IMR-90 (cell line): ENCODE measurements at regions not wholly inside any gene's neighbourhood (a gene's known extent, or its start where the extent isn't known, plus 50 kb on each side); places are given as distances from the start of the nearest gene placed in this dataset.

Experiments used
- ATAC-seq: fragments of 200-7000 bp; cut with Tn5 transposase; 2 replicates; pipeline ENCODE4 v1.9.1; 2020; ENCODE audit warnings: low read depth, mild to moderate bottlenecking, moderate library complexity
- BruUV-seq: library from RNA; stranded (reverse); fragments of 400-500 nt; replicated peaks from 2 replicates; lab custom pipeline; 2021; lab: Mats Ljungman, UMichigan
- CTCF ChIA-PET: fragments of 300-600 bp; formaldehyde crosslinking; extraction: SDS; loops from one replicate; lab custom pipeline; 2021; ENCODE audit warnings: antibody characterized with exemption; lab: Yijun Ruan, JAX
- POLR2A ChIA-PET: fragments of 300-600 bp; sonication (Branson Sonifier 250); formaldehyde crosslinking; loops from one replicate; lab custom pipeline; 2022; ENCODE audit warnings: antibody characterized with exemption; ENCODE audit not compliant: unreplicated experiment; lab: Charles Lee
- DNase-seq: peaks from one replicate; pipeline ENCODE4 v3.0.0; 2013
- H2AFZ ChIP-seq: replicated peaks from 2 replicates; pipeline ENCODE3; 2013; ENCODE audit warnings: low read length, mild to moderate bottlenecking; ENCODE audit not compliant: poor library complexity
- H2AK5ac ChIP-seq: 2 replicates; pipeline ENCODE4 v1.6.1; 2013; ENCODE audit warnings: low read depth, low read length, inconsistent platforms
- H2AK9ac ChIP-seq: replicated peaks from 2 replicates; pipeline ENCODE3; 2013; ENCODE audit warnings: mild to moderate bottlenecking, low read depth, low read length, moderate library complexity; ENCODE audit not compliant: poor library complexity
- H2BK120ac ChIP-seq: 2 replicates; pipeline ENCODE4 v1.6.1; 2013; ENCODE audit warnings: low read depth, low read length, inconsistent platforms
- H2BK15ac ChIP-seq: 3 replicates; pipeline ENCODE4 v1.6.1; 2013; ENCODE audit warnings: low read depth, low read length, inconsistent platforms
- H2BK20ac ChIP-seq: 2 replicates; pipeline ENCODE4 v1.6.1; 2013; ENCODE audit warnings: low read depth, mild to moderate bottlenecking, inconsistent platforms, low read length, moderate library complexity
- H2BK5ac ChIP-seq: 2 replicates; pipeline ENCODE4 v1.6.1; 2013; ENCODE audit warnings: mild to moderate bottlenecking, low read depth, low read length, inconsistent platforms; ENCODE audit not compliant: poor library complexity, severe bottlenecking
- H3K14ac ChIP-seq: replicated peaks from 2 replicates; pipeline ENCODE4 v1.6.1; 2013; ENCODE audit warnings: low read depth, low read length, inconsistent platforms
- H3K18ac ChIP-seq: 2 replicates; pipeline ENCODE4 v1.6.1; 2013; ENCODE audit warnings: low read depth, low read length, control low read depth
- H3K23ac ChIP-seq: 2 replicates; pipeline ENCODE4 v1.6.1; 2013; ENCODE audit warnings: low read depth, low read length, inconsistent platforms
- H3K27ac ChIP-seq: 2 replicates; pipeline ENCODE4 v1.5.1; 2013; ENCODE audit warnings: mild to moderate bottlenecking, control low read depth, low read length; ENCODE audit not compliant: insufficient read depth
- H3K27me3 ChIP-seq: 2 replicates; pipeline ENCODE4 v1.6.1; 2013; ENCODE audit warnings: low read length; ENCODE audit not compliant: control insufficient read depth, insufficient read depth
- H3K36me3 ChIP-seq: 2 replicates; pipeline ENCODE4 v1.6.1; 2013; ENCODE audit warnings: low read length, mixed read lengths; ENCODE audit not compliant: control insufficient read depth, insufficient read depth
- H3K4ac ChIP-seq: 2 replicates; pipeline ENCODE4 v1.6.1; 2013; ENCODE audit warnings: low read depth, low read length, inconsistent platforms
- H3K4me1 ChIP-seq: 2 replicates; pipeline ENCODE4 v1.6.1; 2013; ENCODE audit warnings: low read length, mixed read lengths; ENCODE audit not compliant: control insufficient read depth, insufficient read depth
- H3K4me2 ChIP-seq: 2 replicates; pipeline ENCODE4 v1.6.1; 2013; ENCODE audit warnings: low read depth, mild to moderate bottlenecking, control low read depth, low read length, moderate library complexity
- H3K4me3 ChIP-seq: 2 replicates; pipeline ENCODE4 v1.5.1; 2013; ENCODE audit warnings: low read depth, mild to moderate bottlenecking, control low read depth, low read length, moderate library complexity; ENCODE audit not compliant: insufficient read depth
- H3K56ac ChIP-seq: 2 replicates; pipeline ENCODE4 v1.6.1; 2013; ENCODE audit warnings: low read length, inconsistent platforms; ENCODE audit not compliant: insufficient read depth; ENCODE audit errors: extremely low read depth
- H3K79me1 ChIP-seq, 2 experiments: 2 replicates each; pipeline ENCODE4 v1.6.1; 2013; ENCODE audit warnings: low read length in 2 of 2, inconsistent platforms in 1 of 2, low read depth in 1 of 2
- H3K9ac ChIP-seq: 2 replicates; pipeline ENCODE4 v1.6.1; 2013; ENCODE audit warnings: low read depth, low read length, control low read depth
- H3K9me1 ChIP-seq: 2 replicates; pipeline ENCODE4 v1.6.1; 2013; ENCODE audit warnings: low read length, inconsistent platforms; ENCODE audit not compliant: insufficient read depth
- H3K9me3 ChIP-seq: 2 replicates; pipeline ENCODE4 v1.6.1; 2013; ENCODE audit warnings: low read length; ENCODE audit not compliant: control insufficient read depth, insufficient read depth
- H4K20me1 ChIP-seq: 2 replicates; pipeline ENCODE4 v1.6.1; 2013; ENCODE audit warnings: low read length, inconsistent platforms; ENCODE audit not compliant: insufficient read depth
- H4K5ac ChIP-seq: 2 replicates; pipeline ENCODE4 v1.6.1; 2013; ENCODE audit warnings: mild to moderate bottlenecking, low read depth, low read length, control low read depth
- H4K8ac ChIP-seq, 2 experiments: 2 replicates each; pipeline ENCODE4 v1.6.1; 2013; ENCODE audit warnings: low read depth in 2 of 2, low read length in 2 of 2, control low read depth in 1 of 2, inconsistent platforms in 1 of 2
- H4K91ac ChIP-seq: 2 replicates; pipeline ENCODE4 v1.6.1; 2013; ENCODE audit warnings: low read depth, low read length, inconsistent platforms; ENCODE audit not compliant: insufficient read depth
- BHLHE40 ChIP-seq: fragments of 150-350 bp; IDR thresholded peaks from 2 replicates; pipeline ENCODE4 v1.6.1; 2016; ENCODE audit warnings: mild to moderate bottlenecking, low read depth, low read length
- CEBPB ChIP-seq: IDR thresholded peaks from 2 replicates; pipeline ENCODE4 v1.6.1; 2012; ENCODE audit warnings: low read depth, low read length, improper control_type of control experiment
- CHD1 ChIP-seq: IDR thresholded peaks from 2 replicates; pipeline ENCODE4 v1.6.1; 2012; ENCODE audit warnings: low read depth, low read length, improper control_type of control experiment
- FOS ChIP-seq: fragments of 150-350 bp; IDR thresholded peaks from 2 replicates; pipeline ENCODE4 v1.6.1; 2016; ENCODE audit warnings: low read depth, low read length
- MAFK ChIP-seq: IDR thresholded peaks from 2 replicates; pipeline ENCODE4 v1.6.1; 2012; ENCODE audit warnings: low read depth, low read length, improper control_type of control experiment
- MAZ ChIP-seq: IDR thresholded peaks from 2 replicates; pipeline ENCODE4 v1.6.1; 2012; ENCODE audit warnings: low read depth, mild to moderate bottlenecking, low read length, improper control_type of control experiment, moderate library complexity, borderline replicate concordance
- MXI1 ChIP-seq: IDR thresholded peaks from 2 replicates; pipeline ENCODE4 v1.6.1; 2012; ENCODE audit warnings: low read depth, mild to moderate bottlenecking, low read length, moderate library complexity, borderline replicate concordance
- NFE2L2 ChIP-seq: fragments of 150-350 bp; IDR thresholded peaks from 2 replicates; pipeline ENCODE4 v1.6.1; 2016; ENCODE audit warnings: low read depth, mild to moderate bottlenecking, low read length
- POLR2A ChIP-seq: IDR thresholded peaks from 2 replicates; pipeline ENCODE4 v1.6.1; 2012; ENCODE audit warnings: mild to moderate bottlenecking, low read depth, low read length
- RAD21 ChIP-seq: IDR thresholded peaks from 2 replicates; pipeline ENCODE4 v1.6.1; 2012; ENCODE audit warnings: low read length, improper control_type of control experiment
- RCOR1 ChIP-seq: IDR thresholded peaks from 2 replicates; pipeline ENCODE4 v1.6.1; 2012; ENCODE audit warnings: mild to moderate bottlenecking, low read length, improper control_type of control experiment; ENCODE audit not compliant: insufficient replicate concordance
- RFX5 ChIP-seq: IDR thresholded peaks from 2 replicates; pipeline ENCODE4 v1.8.0; 2012; ENCODE audit warnings: low read depth, mild to moderate bottlenecking, low read length, moderate library complexity
- SMC3 ChIP-seq: fragments of 150-350 bp; IDR thresholded peaks from 2 replicates; pipeline ENCODE4 v1.6.1; 2016; ENCODE audit warnings: low read depth, mild to moderate bottlenecking, antibody characterized with exemption, low read length, moderate library complexity
- WGBS, 2 experiments: methylation state at CpG; one replicate each; pipeline versions ENCODE4 v1.1.5 to v1.1.7; 2013; ENCODE audit warnings: missing lambda C conversion rate in 2 of 2; ENCODE audit not compliant: insufficient read length in 1 of 2; ENCODE audit errors: extremely low coverage in 2 of 2; 5-methylcytosine and 5-hydroxymethylcytosine counted together
- dilution Hi-C: fragments of 300-500 bp; cut with HindIII; formaldehyde crosslinking; loops from one replicate; pipeline ENCODE4 v1.14.3; 2018; ENCODE audit warnings: low sequenced_read_pairs; ENCODE audit not compliant: unreplicated experiment
- in situ Hi-C: fragments of 300-500 bp; cut with MboI; formaldehyde crosslinking; loops from 3 replicates; pipeline ENCODE4 v1.14.3; 2019; ENCODE audit warnings: low sequenced_read_pairs, inconsistent platforms, mixed read lengths
- intact Hi-C: fragments of 100-400 bp; cut with micrococcal nuclease; formaldehyde crosslinking; loops from 2 replicates; pipeline ENCODE4 v1.10.0; 2022
- TF ChIP-seq, protein P1 (sequence below): conservative IDR thresholded peaks from 2 replicates; pipeline ENCODE4 v1.5.1; 2012; ENCODE audit warnings: mild to moderate bottlenecking, low read depth, low read length, improper control_type of control experiment
- TF ChIP-seq, protein P2 (sequence below): fragments of 150-350 bp; IDR thresholded peaks from 2 replicates; pipeline ENCODE4 v1.6.1; 2016; ENCODE audit warnings: low read depth, mild to moderate bottlenecking, low read length, moderate library complexity, borderline replicate concordance
- TF ChIP-seq, protein P3 (sequence below): fragments of 150-350 bp; IDR thresholded peaks from 2 replicates; pipeline ENCODE4 v1.6.1; 2017; ENCODE audit warnings: mild to moderate bottlenecking, antibody characterized with exemption, low read length, low read depth

DNA sequence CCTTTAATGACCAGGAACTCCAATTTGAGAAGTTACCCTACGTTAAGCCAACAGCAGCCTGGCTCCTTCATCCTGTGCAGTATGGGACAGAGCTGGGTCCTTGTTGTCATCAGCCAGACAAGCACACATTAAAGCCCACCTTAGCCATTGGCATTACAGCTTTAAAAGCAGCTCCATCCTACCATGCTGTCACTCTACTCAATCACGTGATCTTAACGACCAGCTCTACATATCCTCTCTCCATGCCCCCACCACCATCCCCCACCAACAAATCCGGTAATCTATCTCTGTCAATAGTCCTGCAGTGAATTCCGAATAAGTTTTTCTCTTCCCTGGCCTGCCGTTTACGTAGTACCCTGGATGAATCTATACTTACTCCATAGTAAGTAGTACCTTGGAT is 82.9 kb upstream of the DGKG start:
- DNase-seq (no peak), ATAC-seq (no peak)
- ChIA-PET CTCF (no interaction called here), POLR2A (no interaction called here)
- dilution Hi-C loops = no loop called here
- Histone ChIP-seq H3K27ac (no peak overlapping the region), H2BK5ac (no peak overlapping the region), H2BK15ac (no peak overlapping the region), H3K23ac (no peak overlapping the region), H3K18ac (no peak overlapping the region), H3K14ac (no peak overlapping the region), H3K56ac (no peak overlapping the region), H3K4ac (no peak overlapping the region), H3K4me3 (no peak overlapping the region), H4K91ac (no peak overlapping the region), H2AFZ (no peak overlapping the region), H3K9me1 (no peaks in the 10 kb centered on the region; the same call in 1 of the 2 replicates), H3K4me2 (no peak overlapping the region), H2BK120ac (no peak overlapping the region), H2AK5ac (no peak overlapping the region), H4K8ac (no peak overlapping the region), H4K5ac (no peak overlapping the region), H2AK9ac (no peak overlapping the region), H3K9ac (no peak overlapping the region), H3K36me3 (no peaks in the 10 kb centered on the region), H3K79me1 (no peaks in the 10 kb centered on the region), H3K27me3 (peaks cover 23% of the 10 kb centered on the region), H4K20me1 (no peaks in the 10 kb centered on the region), H2BK20ac (no peak overlapping the region), H3K4me1 (no peaks in the 10 kb centered on the region), H3K9me3 (no peaks in the 10 kb centered on the region)
- intact Hi-C loops = no loop called here
- 20% methylated on average over 1 of the region's 7 CpGs; no CpG with 5 or more reads in 1 of the 2 experiments for WGBS, 2 experiments
- in situ Hi-C loops = no loop called here
- no TSS peak for BruUV-seq
- TF ChIP-seq, protein P1, sequence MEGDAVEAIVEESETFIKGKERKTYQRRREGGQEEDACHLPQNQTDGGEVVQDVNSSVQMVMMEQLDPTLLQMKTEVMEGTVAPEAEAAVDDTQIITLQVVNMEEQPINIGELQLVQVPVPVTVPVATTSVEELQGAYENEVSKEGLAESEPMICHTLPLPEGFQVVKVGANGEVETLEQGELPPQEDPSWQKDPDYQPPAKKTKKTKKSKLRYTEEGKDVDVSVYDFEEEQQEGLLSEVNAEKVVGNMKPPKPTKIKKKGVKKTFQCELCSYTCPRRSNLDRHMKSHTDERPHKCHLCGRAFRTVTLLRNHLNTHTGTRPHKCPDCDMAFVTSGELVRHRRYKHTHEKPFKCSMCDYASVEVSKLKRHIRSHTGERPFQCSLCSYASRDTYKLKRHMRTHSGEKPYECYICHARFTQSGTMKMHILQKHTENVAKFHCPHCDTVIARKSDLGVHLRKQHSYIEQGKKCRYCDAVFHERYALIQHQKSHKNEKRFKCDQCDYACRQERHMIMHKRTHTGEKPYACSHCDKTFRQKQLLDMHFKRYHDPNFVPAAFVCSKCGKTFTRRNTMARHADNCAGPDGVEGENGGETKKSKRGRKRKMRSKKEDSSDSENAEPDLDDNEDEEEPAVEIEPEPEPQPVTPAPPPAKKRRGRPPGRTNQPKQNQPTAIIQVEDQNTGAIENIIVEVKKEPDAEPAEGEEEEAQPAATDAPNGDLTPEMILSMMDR = no peak
- TF ChIP-seq MAFK = no peak
- TF ChIP-seq FOS = no peak
- no peak for TF ChIP-seq CEBPB
- no peak for TF ChIP-seq MXI1
- TF ChIP-seq MAZ = no peak
- TF ChIP-seq, protein P2, sequence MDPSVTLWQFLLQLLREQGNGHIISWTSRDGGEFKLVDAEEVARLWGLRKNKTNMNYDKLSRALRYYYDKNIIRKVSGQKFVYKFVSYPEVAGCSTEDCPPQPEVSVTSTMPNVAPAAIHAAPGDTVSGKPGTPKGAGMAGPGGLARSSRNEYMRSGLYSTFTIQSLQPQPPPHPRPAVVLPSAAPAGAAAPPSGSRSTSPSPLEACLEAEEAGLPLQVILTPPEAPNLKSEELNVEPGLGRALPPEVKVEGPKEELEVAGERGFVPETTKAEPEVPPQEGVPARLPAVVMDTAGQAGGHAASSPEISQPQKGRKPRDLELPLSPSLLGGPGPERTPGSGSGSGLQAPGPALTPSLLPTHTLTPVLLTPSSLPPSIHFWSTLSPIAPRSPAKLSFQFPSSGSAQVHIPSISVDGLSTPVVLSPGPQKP = no peak
- no peak for TF ChIP-seq RFX5
- TF ChIP-seq BHLHE40 = no peak
- no peak for TF ChIP-seq NFE2L2
- no peak for TF ChIP-seq RCOR1
- TF ChIP-seq CHD1 = no peak
- no peak for TF ChIP-seq RAD21
- TF ChIP-seq SMC3 = no peak
- TF ChIP-seq POLR2A = no peak
- TF ChIP-seq, protein P3, sequence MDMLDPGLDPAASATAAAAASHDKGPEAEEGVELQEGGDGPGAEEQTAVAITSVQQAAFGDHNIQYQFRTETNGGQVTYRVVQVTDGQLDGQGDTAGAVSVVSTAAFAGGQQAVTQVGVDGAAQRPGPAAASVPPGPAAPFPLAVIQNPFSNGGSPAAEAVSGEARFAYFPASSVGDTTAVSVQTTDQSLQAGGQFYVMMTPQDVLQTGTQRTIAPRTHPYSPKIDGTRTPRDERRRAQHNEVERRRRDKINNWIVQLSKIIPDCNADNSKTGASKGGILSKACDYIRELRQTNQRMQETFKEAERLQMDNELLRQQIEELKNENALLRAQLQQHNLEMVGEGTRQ = no peak
